ENCODE measurements at regions not wholly inside any gene's neighbourhood (a gene's known extent, or its start where the extent isn't known, plus 50 kb on each side); places are given as distances from the start of the nearest gene placed in this dataset.

- no peaks in the 10 kb centered on the region for H3K9me2 ChIP-seq (ENCODE audit: insufficient read depth, low read length)
- no peak overlapping the region for H3K4me3 ChIP-seq (ENCODE audit: low read length)
- no peak overlapping the region for H3K4me2 ChIP-seq (ENCODE audit: low read length)
- no peaks in the 10 kb centered on the region for H3K27me3 ChIP-seq (ENCODE audit: insufficient read depth, low read depth, low read length)
- H3K9ac ChIP-seq (ENCODE audit: low read length), result no peak overlapping the region
- H3K27ac ChIP-seq (ENCODE audit: low read length), result no peak overlapping the region
- H3K79me2 ChIP-seq (replicated peaks; ENCODE audit: insufficient read depth, low read length), result no peaks in the 10 kb centered on the region
- no peaks in the 10 kb centered on the region for H3K9me3 ChIP-seq (ENCODE audit: low read length)
- TF ChIP-seq SMC3 (conservative IDR thresholded peaks at IDR 0.05; ENCODE audit: poor library complexity), result no peak
- TF ChIP-seq EP300 (conservative IDR thresholded peaks at IDR 0.05; ENCODE audit: poor library complexity, severe bottlenecking), result no peak
- TF ChIP-seq MXI1 (conservative IDR thresholded peaks at IDR 0.05; ENCODE audit: poor library complexity, severe bottlenecking), result no peak
- TF ChIP-seq REST (IDR thresholded peaks at IDR 0.05; ENCODE audit: borderline replicate concordance), result no peak
- TF ChIP-seq POLR2AphosphoS5 (IDR thresholded peaks at IDR 0.05), result no peak
- TF ChIP-seq CTCF (IDR thresholded peaks at IDR 0.05; ENCODE audit: poor library complexity, severe bottlenecking), result no peak
- TF ChIP-seq EZH2 (IDR thresholded peaks at IDR 0.05; ENCODE audit: borderline replicate concordance, insufficient read depth, low read length, poor library complexity, severe bottlenecking), result no peak
- no peak for TF ChIP-seq RAD21 (conservative IDR thresholded peaks at IDR 0.05)
- no peak for TF ChIP-seq TAF1 (IDR thresholded peaks at IDR 0.05; ENCODE audit: low read depth)
- no peaks in the 10 kb centered on the region for H4K20me1 ChIP-seq (ENCODE audit: insufficient read depth)
- no peak overlapping the region for H2AFZ ChIP-seq (ENCODE audit: low read depth, low read length)
- H3F3A ChIP-seq (ENCODE audit: insufficient read depth, low read length, poor library complexity, severe bottlenecking), result no peaks in the 10 kb centered on the region
- no peaks in the 10 kb centered on the region for H3K36me3 ChIP-seq (ENCODE audit: insufficient read depth, low read length)
These were observed 413.5 kb upstream of the SPRY2 start for GRCh38 chr13:80754441-80754840.

GRCh38 chr13:80753866-80754265, 412.9 kb upstream of the SPRY2 start:
- no peak overlapping the region for H3K27ac ChIP-seq (ENCODE audit: low read length)
- H3K4me2 ChIP-seq (ENCODE audit: low read length), result no peak overlapping the region

More at GRCh38 chr13:80753866-80754265, 412.9 kb upstream of the SPRY2 start:
- Histone ChIP-seq H3K4me3 (ENCODE audit: low read length) (no peak overlapping the region), H3F3A (ENCODE audit: insufficient read depth, low read length, poor library complexity, severe bottlenecking) (no peaks in the 10 kb centered on the region), H3K36me3 (ENCODE audit: insufficient read depth, low read length) (no peaks in the 10 kb centered on the region), H4K20me1 (ENCODE audit: insufficient read depth) (no peaks in the 10 kb centered on the region), H2AFZ (ENCODE audit: low read depth, low read length) (no peak overlapping the region), H3K27me3 (ENCODE audit: insufficient read depth, low read depth, low read length) (no peaks in the 10 kb centered on the region), H3K9me3 (ENCODE audit: low read length) (no peaks in the 10 kb centered on the region), H3K9me2 (ENCODE audit: insufficient read depth, low read length) (no peaks in the 10 kb centered on the region), H3K79me2 (replicated peaks; ENCODE audit: insufficient read depth, low read length) (no peaks in the 10 kb centered on the region), H3K9ac (ENCODE audit: low read length) (no peak overlapping the region)
- TF ChIP-seq EZH2 (IDR thresholded peaks at IDR 0.05; ENCODE audit: borderline replicate concordance, insufficient read depth, low read length, poor library complexity, severe bottlenecking) (no peak), REST (IDR thresholded peaks at IDR 0.05; ENCODE audit: borderline replicate concordance) (no peak)
